Smooth muscle cell (in vitro differentiated cells): ENCODE measurements at regions not wholly inside any gene's neighbourhood (a gene's known extent, or its start where the extent isn't known, plus 50 kb on each side); places are given as distances from the start of the nearest gene placed in this dataset.

Experiments used
- DNase-seq: peaks from one replicate; lab custom pipeline; 2025; ENCODE audit not compliant: unreplicated experiment; lab: John Stamatoyannopoulos, UW
- H2AFZ ChIP-seq: fragments of 200-600 bp; sonication (generic); 2 replicates; pipeline ENCODE4 v1.6.0; 2016; ENCODE audit warnings: antibody characterized with exemption, low read depth, mild to moderate bottlenecking
- H3F3A ChIP-seq: fragments of 200-600 bp; sonication (generic); 2 replicates; pipeline ENCODE4 v1.6.0; 2017; ENCODE audit warnings: antibody characterized with exemption, low read depth
- H3K27ac ChIP-seq: fragments of 200-600 bp; sonication (generic); 2 replicates; pipeline ENCODE4 v1.5.1; 2016; ENCODE audit warnings: low read depth, mild to moderate bottlenecking
- H3K27me3 ChIP-seq: fragments of 200-600 bp; sonication (generic); 2 replicates; pipeline ENCODE4 v1.6.1; 2016; ENCODE audit warnings: low read depth, mild to moderate bottlenecking
- H3K36me3 ChIP-seq: fragments of 200-600 bp; sonication (generic); 2 replicates; pipeline ENCODE4 v1.5.1; 2016; ENCODE audit warnings: low read depth
- H3K4me1 ChIP-seq: fragments of 200-600 bp; sonication (generic); 2 replicates; pipeline ENCODE4 v1.5.1; 2016; ENCODE audit warnings: low read depth
- H3K4me2 ChIP-seq: fragments of 200-600 bp; sonication (generic); 2 replicates; pipeline ENCODE4 v1.6.0; 2016; ENCODE audit warnings: mild to moderate bottlenecking
- H3K4me3 ChIP-seq: fragments of 200-600 bp; sonication (generic); 2 replicates; pipeline ENCODE4 v1.5.1; 2016; ENCODE audit warnings: mild to moderate bottlenecking
- H3K79me2 ChIP-seq: fragments of 200-600 bp; sonication (generic); 2 replicates; pipeline ENCODE4 v1.6.0; 2016; ENCODE audit warnings: low read depth, mild to moderate bottlenecking
- H3K9ac ChIP-seq: fragments of 200-600 bp; sonication (generic); 2 replicates; pipeline ENCODE4 v1.6.0; 2016; ENCODE audit warnings: low read depth
- H3K9me3 ChIP-seq: fragments of 200-600 bp; sonication (generic); replicated peaks from 2 replicates; pipeline ENCODE4 v1.5.1; 2016; ENCODE audit warnings: low read depth
- H4K20me1 ChIP-seq: fragments of 200-600 bp; sonication (generic); 2 replicates; pipeline ENCODE4 v1.6.0; 2016; ENCODE audit warnings: low read depth
- CTCF ChIP-seq: fragments of 200-600 bp; sonication (generic); IDR thresholded peaks from 2 replicates; pipeline ENCODE4 v1.5.1; 2017; ENCODE audit warnings: borderline replicate concordance, mild to moderate bottlenecking, antibody characterized with exemption; ENCODE audit not compliant: insufficient read depth, poor library complexity, severe bottlenecking
- WGBS: methylation state at CpG from one replicate; pipeline ENCODE4 v1.1.7; 2016; ENCODE audit warnings: low lambda C conversion rate; 5-methylcytosine and 5-hydroxymethylcytosine counted together

DNA sequence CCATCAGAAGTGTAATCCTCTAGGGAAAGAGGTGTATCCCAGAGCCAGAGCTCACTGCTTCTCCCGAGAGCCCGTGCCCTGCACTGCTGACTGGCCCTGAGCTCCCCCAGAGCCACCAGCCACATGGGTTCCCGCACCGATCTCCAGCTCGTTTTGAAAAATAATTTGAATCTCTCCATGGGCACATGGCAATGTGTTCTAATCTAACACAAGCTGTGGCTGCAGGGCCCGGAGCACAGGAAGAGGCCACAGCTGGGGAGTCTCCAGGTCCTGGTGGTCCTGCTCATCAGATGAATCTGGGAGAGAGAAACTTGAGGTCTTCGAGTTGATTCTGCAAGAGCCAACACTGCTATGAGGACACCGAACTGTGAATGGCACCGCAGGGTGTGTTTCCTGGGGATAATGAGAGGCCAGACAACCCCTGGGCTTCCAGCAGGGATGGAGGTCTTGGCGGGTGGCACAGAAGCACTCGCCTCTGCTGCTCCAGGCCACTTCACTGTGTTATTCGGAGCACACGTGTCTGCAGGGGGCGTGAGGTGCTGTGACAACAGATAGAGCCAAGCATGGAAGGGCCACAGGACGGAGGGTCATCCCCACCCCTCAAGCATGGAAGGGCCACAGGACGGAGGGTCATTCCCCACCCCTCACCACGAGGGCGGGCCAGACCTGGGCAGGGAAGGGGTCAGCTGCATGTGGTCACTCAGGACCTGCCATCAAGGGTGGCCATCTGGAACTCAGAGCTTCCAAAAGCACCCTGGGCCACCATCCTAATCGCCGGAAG, 196.8 kb downstream of the NDUFA10 start:
- Histone ChIP-seq H3K27ac (no peak overlapping the region), H3K4me2 (no peak overlapping the region), H3K27me3 (no peaks in the 10 kb centered on the region), H3K4me3 (no peak overlapping the region), H2AFZ (no peak overlapping the region), H3K4me1 (no peaks in the 10 kb centered on the region), H3K9me3 (no peaks in the 10 kb centered on the region), H3K79me2 (no peaks in the 10 kb centered on the region), H4K20me1 (no peaks in the 10 kb centered on the region), H3F3A (no peaks in the 10 kb centered on the region), H3K9ac (no peak overlapping the region), H3K36me3 (no peaks in the 10 kb centered on the region)
- no peak for TF ChIP-seq CTCF
- no peak for DNase-seq
- 88% methylated on average over 20 of the region's 20 CpGs for WGBS

DNA sequence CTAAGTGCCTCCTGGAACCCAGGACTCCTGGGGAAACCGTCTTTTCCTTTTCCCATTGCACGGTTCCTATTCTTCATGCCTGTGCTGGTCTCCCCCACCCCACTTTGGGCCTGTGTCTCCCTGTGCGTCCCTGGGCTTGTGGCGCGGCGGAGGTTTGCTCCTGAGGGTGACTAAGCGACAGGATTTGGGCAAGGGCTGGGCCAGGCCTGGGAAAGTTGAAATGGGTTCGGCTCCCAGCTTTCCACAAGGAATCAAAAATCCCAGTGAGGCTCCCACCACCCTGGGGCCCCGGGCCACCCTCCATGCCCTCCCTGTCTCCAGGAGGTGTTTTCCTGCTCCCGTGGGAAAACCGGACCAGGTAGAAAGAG, 197.6 kb downstream of the NDUFA10 start:
- no peaks in the 10 kb centered on the region for H3K9me3 ChIP-seq
- H3K79me2 ChIP-seq, result no peaks in the 10 kb centered on the region
- no peaks in the 10 kb centered on the region for H3K4me1 ChIP-seq
- TF ChIP-seq CTCF, result no peak
- no peak overlapping the region for H3K4me3 ChIP-seq
- WGBS, result 93% methylated on average over 11 of the region's 11 CpGs
- no peaks in the 10 kb centered on the region for H4K20me1 ChIP-seq
- no peaks in the 10 kb centered on the region for H3F3A ChIP-seq
- no peak overlapping the region for H3K27ac ChIP-seq
- H2AFZ ChIP-seq, result no peak overlapping the region
- H3K36me3 ChIP-seq, result no peaks in the 10 kb centered on the region
- H3K9ac ChIP-seq, result no peak overlapping the region
- H3K27me3 ChIP-seq, result no peaks in the 10 kb centered on the region
- no peak for DNase-seq
- no peak overlapping the region for H3K4me2 ChIP-seq

DNA sequence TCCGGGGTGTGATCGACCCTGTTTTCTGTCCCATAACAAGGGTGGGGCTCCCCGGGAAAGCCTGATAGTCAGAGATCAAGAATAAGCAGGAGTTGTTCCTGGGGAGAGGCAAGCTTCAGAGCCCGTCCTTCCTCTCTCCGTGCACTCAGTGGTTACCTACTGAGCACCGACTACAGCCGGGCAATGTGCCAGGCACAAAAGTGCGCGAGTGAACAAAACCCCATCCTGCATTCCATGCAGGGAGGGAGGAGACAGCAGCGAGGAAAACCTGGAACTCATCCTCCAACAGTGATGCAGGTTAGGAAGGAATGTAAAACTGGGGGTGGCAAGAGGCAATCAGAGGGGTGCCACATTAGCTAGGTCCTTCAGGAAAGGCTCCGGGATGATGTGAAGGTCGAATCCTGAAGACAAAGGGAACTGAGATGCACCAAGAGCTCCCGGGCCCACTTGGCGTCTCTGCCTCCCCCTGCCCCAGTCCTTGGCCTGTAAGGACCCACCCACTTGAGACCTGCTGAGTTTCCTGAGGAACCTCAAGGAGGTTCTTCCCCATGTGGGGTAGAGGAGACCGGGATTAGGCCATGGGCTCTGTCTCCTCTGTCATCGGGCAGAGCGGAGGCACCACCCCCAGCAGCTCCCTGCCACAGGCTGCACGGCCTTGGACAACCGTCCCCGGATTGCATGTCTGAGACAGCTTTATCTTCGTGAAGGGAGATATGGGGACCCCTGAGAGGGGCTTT, 198.2 kb downstream of the NDUFA10 start:
- WGBS, result 95% methylated on average over 21 of the region's 21 CpGs
- no peaks in the 10 kb centered on the region for H4K20me1 ChIP-seq
- H2AFZ ChIP-seq, result no peak overlapping the region
- H3K9me3 ChIP-seq, result no peaks in the 10 kb centered on the region
- no peak for TF ChIP-seq CTCF
- H3K79me2 ChIP-seq, result no peaks in the 10 kb centered on the region
- no peak overlapping the region for H3K4me3 ChIP-seq
- no peak overlapping the region for H3K4me2 ChIP-seq
- no peaks in the 10 kb centered on the region for H3K27me3 ChIP-seq
- H3K9ac ChIP-seq, result no peak overlapping the region
- no peak overlapping the region for H3K27ac ChIP-seq
- DNase-seq, result no peak
- no peaks in the 10 kb centered on the region for H3K36me3 ChIP-seq
- H3F3A ChIP-seq, result no peaks in the 10 kb centered on the region
- no peaks in the 10 kb centered on the region for H3K4me1 ChIP-seq
